ENCODE measurements at regions not wholly inside any gene's neighbourhood (a gene's known extent, or its start where the extent isn't known, plus 50 kb on each side); places are given as distances from the start of the nearest gene placed in this dataset.

DNA sequence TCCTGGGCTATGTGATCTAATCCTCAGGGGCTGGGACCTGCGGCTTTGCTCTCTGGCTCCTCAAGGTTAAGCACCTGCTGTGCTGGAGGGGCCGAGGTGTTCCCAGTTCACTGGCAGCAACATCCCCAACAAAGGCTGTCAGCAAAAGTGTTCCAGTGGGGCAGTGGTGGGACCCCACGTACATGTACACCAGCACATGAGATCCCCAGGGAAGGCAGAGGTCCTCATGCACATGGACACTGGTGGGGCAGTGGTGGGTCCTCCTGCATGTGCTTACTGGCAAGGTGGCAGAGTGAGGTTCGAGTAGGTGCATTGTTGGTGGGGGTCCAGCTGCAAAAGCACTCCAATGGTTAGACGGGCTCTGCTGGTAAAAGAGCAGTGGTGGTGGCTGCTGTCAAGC is 255.6 kb upstream of the MPDZ start (continued):
- TF ChIP-seq CTCF (IDR thresholded peaks at IDR 0.05; ENCODE audit: low read depth, low read length, missing input control) (no peak), TAF1 (conservative IDR thresholded peaks at IDR 0.05) (no peak), FOXA1 (IDR thresholded peaks at IDR 0.05) (no peak), EGR1 (IDR thresholded peaks at IDR 0.05; ENCODE audit: low read depth in 2 of 2) (no peak), FOXA2 (IDR thresholded peaks at IDR 0.05) (no peak), SP1 (IDR thresholded peaks at IDR 0.05) (no peak), HNF4A (conservative IDR thresholded peaks at IDR 0.05) (no peak), NR2F2 (IDR thresholded peaks at IDR 0.05) (no peak)

GRCh38 chr9:13534006-13534405 is 254.5 kb upstream of the MPDZ start:
- no peak for TF ChIP-seq FOXA1 (IDR thresholded peaks at IDR 0.05)
- no peaks in the 10 kb centered on the region for H3K27me3 ChIP-seq (ENCODE audit: control insufficient read depth in 4 of 4, insufficient read depth in 4 of 4, low read length in 3 of 4)
- H3K9ac ChIP-seq (ENCODE audit: low read depth in 1 of 2, low read length in 2 of 2): no peak overlapping the region
- no peaks in the 10 kb centered on the region for H3K9me3 ChIP-seq (ENCODE audit: control insufficient read depth in 4 of 4, low read length in 3 of 4)
- no peak overlapping the region for H3K4me3 ChIP-seq (ENCODE audit: low read depth in 1 of 3, low read length in 3 of 3)
- H3K4me1 ChIP-seq (ENCODE audit: control insufficient read depth in 4 of 4, insufficient read depth in 4 of 4, low read length in 3 of 4): no peaks in the 10 kb centered on the region
- no peak overlapping the region for H3K27ac ChIP-seq (ENCODE audit: low read depth in 1 of 2, low read length in 2 of 2)
- 71% methylated on average over 2 of the region's 2 CpGs for WGBS
- no peak for DNase-seq (ENCODE audit: low spot score)
- no peaks in the 10 kb centered on the region for H3K36me3 ChIP-seq (ENCODE audit: control insufficient read depth in 4 of 4, insufficient read depth in 3 of 4, low read depth in 1 of 4, low read length in 3 of 4)

DNA sequence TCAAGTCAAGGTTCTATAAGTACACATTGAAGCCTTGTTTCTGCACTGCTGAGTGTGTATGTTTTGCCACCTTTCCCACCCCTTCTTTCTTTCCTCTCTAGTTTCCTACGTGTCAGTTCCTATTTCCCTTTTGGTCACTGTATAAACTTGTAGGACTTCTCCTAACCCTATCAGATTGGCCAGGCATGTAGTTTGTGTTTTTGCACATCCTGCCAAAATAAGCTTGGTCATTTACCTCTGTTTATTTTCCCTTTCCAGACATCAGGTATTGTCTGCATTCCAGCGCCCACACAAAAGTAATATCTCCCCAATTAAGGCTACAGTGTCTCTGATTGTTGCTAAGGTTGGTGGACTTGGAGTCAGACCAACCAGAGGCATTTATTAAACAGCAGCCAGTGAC is 252.9 kb upstream of the MPDZ start:
- Histone ChIP-seq H3K4me3 (ENCODE audit: low read depth in 1 of 3, low read length in 3 of 3) (no peak overlapping the region), H3K27me3 (ENCODE audit: control insufficient read depth in 4 of 4, insufficient read depth in 4 of 4, low read length in 3 of 4) (no peaks in the 10 kb centered on the region), H3K27ac (ENCODE audit: low read depth in 1 of 2, low read length in 2 of 2) (no peak overlapping the region), H3K4me1 (ENCODE audit: control insufficient read depth in 4 of 4, insufficient read depth in 4 of 4, low read length in 3 of 4) (no peaks in the 10 kb centered on the region), H3K36me3 (ENCODE audit: control insufficient read depth in 4 of 4, insufficient read depth in 3 of 4, low read depth in 1 of 4, low read length in 3 of 4) (no peaks in the 10 kb centered on the region), H3K9me3 (ENCODE audit: control insufficient read depth in 4 of 4, low read length in 3 of 4) (peaks cover 0 to 2% (median 0%) of the 10 kb centered on the region in 4 donors), H3K9ac (ENCODE audit: low read depth in 1 of 2, low read length in 2 of 2) (no peak overlapping the region)
- WGBS: 28% methylated on average over 2 of the region's 2 CpGs
- TF ChIP-seq RXRA (IDR thresholded peaks at IDR 0.05) (no peak), MAX (IDR thresholded peaks at IDR 0.05) (no peak), FOXA2 (IDR thresholded peaks at IDR 0.05) (no peak), SP1 (IDR thresholded peaks at IDR 0.05) (no peak), RAD21 (IDR thresholded peaks at IDR 0.05) (no peak), HNF4A (conservative IDR thresholded peaks at IDR 0.05) (no peak), NR2F2 (IDR thresholded peaks at IDR 0.05) (no peak), TAF1 (conservative IDR thresholded peaks at IDR 0.05) (no peak), CTCF (IDR thresholded peaks at IDR 0.05; ENCODE audit: low read depth, low read length, missing input control) (no peak), JUND (IDR thresholded peaks at IDR 0.05) (no peak), ZBTB33 (IDR thresholded peaks at IDR 0.05) (no peak), FOXA1 (IDR thresholded peaks at IDR 0.05) (no peak), HNF4G (IDR thresholded peaks at IDR 0.05) (no peak), REST (IDR thresholded peaks at IDR 0.05) (no peak)
- TF ChIP-seq, protein P1, sequence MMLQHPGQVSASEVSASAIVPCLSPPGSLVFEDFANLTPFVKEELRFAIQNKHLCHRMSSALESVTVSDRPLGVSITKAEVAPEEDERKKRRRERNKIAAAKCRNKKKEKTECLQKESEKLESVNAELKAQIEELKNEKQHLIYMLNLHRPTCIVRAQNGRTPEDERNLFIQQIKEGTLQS (IDR thresholded peaks at IDR 0.05): no peak
- DNase-seq (ENCODE audit: low spot score): no peak
